Dermis blood vessel endothelial cell (primary cell): ENCODE measurements at regions not wholly inside any gene's neighbourhood (a gene's known extent, or its start where the extent isn't known, plus 50 kb on each side); places are given as distances from the start of the nearest gene placed in this dataset.
"Not testable (repeated sequence)": the region's sequence is repeated elsewhere in the genome, so short reads cannot be mapped to it uniquely, and the experiment has no call there.

Experiments
- DNase-seq: peaks from one replicate; pipeline ENCODE4 v3.0.0; 2010

DNA sequence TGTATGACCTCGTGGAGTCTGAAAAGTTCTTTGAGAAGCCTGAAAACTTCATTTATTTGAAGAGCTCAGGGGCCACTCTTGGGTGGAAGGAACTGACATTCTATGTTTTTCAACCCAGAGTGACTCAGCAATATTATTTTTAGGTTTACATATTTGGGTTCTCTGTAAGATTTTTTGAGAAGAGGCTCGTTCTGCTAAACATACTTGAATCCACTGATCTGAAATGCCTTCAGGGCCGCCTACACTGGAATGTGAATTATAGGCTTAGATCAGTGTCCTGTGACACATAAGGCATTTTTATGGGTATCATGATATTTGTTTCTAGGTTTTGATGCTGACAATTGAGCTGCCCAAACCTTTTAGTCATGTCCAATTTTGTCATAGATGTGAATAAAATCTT lies 86.2 kb downstream of the PSAT1 start:
- DNase-seq, result no peak

DNA sequence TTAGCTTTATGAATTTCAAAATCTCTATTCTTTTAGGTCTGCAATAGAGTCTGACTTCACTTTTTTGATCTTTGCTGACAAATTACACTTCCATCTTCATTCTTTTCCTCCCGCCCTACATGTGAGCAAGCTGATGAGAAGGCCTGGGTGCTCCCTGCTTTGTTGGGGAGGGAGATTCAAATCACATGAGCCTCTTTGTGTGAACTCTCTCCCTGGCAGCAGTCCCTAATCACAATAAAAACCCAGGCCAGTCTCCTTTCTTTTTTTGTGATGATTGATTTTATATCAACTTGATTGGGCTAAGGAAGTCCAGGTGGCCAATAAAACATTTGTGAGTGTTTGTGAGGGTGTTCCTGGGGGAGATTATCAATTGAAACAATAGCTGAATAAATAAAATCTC lies 89.4 kb downstream of the PSAT1 start:
- DNase-seq, result no peak

DNA sequence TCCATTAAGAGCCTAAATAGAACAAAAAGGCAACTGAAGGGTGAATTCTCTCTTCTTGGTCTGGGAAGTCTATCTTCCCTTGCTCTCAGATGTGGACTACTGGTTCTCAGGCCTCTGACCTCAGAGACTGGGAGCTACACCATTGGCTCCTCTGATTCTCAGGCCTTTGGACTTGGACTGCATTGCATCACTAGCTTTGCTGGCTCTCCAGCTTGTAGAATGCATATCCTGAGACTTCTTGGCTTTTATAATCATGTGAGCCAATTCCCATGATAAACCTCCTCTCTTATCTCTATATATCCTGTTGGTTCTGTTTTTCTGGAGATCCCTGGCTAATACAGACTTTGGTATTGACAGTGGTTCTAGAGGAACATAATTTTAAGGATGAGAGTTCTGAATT lies 89.8 kb downstream of the PSAT1 start:
- no peak for DNase-seq

DNA sequence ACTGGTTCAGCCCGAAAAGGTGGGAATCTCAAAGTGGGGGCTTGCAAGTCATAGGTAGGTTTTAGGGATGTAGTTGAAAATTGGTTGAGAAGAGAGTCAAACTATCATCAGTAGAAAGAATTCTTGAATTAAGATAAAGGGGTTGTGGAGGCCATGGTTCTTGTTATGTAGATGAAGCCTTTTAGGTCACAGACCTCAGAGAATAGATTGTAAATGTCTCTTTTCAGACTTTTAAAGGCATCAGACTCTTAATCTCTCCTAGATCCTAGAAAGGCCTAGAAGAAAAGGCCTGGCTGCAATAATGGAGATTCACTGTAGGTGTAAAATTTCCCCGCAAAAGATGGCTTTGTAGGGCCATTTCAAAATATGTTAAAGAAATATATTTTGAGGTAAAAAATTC lies 96.4 kb downstream of the PSAT1 start:
- DNase-seq, result no peak

DNA sequence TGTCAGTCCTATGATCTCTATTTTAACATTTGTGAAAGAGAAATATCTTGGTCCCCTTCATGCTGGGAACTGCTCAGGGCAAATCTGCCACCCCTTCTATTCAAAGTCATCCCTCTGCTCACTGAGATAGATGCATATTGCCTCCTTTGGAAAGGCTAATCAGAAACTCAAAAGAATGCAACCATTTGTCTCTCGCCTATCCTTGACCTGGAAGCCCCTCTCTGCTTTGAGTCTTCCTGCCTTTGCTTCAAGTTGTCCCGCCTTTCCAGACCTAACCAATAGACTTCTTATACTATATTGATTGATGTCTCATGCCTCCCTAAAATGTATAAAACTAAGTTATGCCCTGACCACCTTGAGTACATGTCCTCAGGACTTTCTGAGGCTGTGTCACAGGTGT lies 97.0 kb downstream of the PSAT1 start:
- DNase-seq, result no peak

DNA sequence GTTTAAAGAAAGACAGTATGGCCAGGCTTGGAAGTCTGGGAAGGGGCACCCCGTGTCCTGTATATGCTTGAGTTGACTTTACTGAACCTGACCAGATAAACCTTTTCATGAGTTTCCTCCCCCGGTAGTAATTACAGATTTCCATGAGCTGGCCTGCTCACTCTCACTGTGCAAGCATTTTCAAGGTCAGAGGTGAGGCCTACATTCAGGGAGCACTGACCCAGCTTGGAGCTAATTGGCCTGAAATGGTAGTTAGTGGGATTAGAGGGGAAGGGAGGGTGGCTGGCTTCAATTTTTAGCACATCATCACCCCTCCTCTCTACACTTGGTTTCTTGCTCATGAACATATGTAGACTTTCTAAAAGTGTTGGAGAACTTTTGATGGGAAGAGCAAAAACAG lies 99.2 kb downstream of the PSAT1 start:
- no peak for DNase-seq

DNA sequence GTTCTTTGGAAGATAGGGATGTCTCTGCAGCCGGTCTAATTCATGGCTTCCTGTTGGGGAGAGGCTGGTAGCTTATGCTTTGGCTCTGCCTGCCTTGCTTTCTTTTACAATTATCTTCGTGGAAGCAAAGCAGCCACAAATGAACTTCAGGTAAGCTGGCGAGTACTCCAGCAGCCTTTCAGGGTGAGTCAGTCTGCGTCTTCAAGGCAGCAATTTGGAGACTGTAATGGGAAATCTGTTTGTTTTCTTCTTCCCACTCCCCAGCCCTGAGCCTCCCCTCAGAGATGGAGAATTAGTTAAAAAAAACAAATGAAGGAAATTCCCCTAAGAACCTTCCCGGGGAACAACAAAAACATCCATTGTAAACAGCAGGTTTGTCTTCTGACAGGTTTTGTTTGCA lies 100.1 kb downstream of the PSAT1 start:
- DNase-seq, result no peak

DNA sequence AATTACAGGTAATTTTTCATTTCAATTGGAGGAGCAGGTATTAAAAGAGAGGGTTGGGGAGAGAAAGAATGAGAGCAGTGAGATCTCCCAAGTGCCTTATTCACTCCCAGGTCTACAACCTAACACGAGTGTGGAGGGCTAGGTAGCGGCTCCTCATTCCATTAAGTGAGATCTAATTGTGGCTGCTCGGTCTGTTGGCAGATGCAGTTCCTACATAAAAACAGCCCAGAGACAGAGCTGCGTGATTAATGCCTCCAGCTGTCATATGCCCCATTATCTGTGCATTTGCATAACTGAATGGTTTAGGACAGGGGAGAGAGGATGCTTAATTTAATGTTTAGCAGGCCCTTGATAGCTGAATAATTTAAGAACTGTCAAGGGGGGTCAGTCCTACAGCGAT lies 100.5 kb downstream of the PSAT1 start:
- no peak for DNase-seq

DNA sequence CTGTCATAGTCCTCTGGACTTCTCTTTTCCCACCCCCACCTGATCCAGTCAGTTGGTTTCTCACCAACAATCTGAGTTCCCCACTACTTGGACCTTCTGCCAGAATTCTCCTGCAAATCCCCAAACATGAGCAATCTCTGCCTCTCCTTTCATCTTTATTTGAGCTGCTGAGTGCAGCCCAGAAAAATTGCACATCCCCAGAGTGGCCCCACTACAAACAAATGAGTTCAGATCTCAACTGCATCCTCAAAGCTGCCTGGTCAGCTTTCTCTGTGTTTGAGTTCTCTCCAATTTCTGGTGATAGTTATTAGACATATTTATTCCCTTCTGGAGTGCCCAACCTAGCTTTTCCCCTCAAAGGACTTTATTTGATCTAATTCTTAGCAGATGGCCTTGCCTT lies 102.2 kb downstream of the PSAT1 start:
- no peak for DNase-seq

DNA sequence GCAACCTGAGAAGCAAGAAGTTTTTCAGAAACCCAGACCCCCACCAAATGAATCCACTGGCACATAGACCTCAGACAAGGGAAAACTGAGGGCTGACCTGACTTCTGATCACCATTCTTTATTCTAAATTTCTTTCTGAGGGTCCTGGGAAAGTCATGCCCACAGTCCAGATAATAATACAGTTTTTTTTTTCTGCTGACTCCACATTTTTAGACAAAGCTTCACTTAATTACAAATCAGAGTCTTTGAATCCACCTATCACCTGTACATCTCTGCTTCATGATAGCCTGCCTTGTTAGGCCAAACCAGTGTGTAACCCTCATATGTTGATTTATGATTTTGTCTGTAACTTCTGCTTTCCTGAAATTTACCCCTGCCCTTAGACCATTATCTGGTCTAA lies 103.6 kb downstream of the PSAT1 start:
- no peak for DNase-seq

DNA sequence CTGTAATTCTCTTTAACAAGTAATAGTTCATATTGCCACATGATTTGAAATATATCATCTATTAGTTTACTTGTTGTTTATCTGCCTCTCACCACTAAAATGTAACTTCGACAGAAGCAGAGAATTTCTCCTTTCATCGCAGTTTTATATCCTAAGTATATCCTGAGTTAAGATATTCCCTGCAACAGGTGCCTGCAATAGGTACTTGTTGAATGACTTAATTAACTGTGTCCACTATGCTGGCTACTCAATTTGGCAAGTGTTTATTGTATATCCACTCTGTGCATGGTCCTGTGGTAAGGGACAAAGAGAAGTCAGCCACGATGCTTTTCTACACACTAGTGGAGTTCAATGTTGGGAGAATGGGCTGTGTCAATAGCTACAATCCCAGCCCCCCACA lies 108.5 kb downstream of the PSAT1 start:
- no peak for DNase-seq

DNA sequence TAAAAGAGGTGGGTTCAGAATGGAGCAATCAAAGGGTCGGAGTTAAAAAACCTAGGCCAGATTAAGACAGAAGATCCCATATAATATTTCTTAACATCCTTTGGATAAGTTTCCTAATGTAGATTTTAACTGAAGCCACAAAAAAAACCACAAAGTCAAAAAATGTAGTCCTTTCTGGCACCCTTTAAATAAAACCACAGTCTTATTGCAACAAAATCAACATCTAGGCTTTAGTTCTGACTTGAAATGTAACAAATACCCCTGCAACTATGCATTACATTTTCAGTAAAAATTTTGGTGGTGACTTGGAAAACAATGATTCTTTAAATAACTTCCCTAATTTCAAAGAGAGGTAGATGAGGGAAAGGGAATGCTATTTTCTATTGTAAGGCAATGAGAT lies 109.2 kb downstream of the PSAT1 start:
- no peak for DNase-seq

DNA sequence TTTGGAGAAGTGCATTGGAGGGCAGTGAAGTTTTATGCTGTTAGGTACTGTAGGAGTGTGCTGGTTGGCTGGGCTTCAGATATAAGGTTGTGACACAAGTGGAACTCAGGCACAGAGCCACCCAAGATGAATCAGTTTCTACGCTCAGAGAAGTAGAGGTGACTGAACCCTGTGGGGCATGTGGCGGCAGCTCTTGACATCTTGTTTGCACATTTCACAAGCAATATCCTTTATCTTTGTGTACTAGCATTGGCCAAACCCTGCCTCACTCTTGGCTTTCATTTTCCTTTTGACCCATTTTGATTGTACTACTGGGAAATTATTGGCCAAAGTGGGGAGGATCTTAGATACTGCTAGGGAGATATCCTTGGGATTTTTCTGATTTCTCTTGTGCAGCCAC lies 110.0 kb downstream of the PSAT1 start:
- no peak for DNase-seq

DNA sequence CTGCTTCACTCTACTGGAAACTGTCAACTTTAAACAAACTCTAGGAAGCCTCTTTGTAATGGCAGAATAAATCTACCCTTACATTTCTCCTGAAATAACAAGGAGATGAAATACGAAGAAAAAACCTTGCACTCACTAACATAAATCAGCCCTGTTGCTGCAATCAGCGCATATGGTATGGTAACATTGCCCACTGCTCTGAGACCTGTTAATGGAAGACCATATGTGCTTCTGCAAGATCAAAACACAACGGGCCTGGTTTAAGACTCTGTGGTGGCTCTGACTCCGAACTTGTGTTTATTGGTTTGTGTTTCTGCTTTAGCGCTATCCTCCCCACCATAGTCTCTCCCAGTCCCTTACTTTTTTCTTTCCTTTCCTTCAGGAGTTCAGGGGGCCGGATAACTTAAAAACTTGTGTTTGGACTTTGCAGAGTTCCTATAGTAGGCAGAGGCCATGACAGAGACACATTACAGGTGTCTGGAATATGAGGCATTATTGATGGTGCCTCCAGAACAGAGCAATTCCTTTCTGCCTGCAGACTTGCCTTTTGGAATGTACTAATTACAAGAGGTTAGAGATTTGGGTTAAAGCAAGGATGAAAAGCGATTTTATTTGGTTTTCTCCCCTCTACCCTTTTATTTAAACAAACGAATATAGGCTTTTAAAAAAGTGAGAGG lies 110.8 kb downstream of the PSAT1 start:
- no peak for DNase-seq

DNA sequence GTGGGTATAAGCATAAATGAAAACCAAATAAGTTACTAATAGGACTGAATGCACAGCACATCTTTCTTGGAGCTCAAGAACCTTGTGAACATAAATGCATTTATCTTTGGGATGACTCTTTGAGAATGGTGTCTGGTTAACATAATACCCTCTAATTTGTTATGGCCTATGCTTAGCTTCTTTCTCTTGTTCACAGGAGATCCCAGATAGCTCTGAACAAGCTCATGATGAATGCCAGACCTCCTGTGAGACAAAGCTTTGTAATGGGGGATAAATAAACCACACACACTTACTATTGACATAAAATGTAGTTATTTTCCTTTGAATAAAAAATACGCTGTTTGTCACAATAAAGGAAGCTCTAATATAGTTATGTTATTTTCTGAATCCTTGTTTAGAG lies 111.5 kb downstream of the PSAT1 start:
- DNase-seq, result no peak

DNA sequence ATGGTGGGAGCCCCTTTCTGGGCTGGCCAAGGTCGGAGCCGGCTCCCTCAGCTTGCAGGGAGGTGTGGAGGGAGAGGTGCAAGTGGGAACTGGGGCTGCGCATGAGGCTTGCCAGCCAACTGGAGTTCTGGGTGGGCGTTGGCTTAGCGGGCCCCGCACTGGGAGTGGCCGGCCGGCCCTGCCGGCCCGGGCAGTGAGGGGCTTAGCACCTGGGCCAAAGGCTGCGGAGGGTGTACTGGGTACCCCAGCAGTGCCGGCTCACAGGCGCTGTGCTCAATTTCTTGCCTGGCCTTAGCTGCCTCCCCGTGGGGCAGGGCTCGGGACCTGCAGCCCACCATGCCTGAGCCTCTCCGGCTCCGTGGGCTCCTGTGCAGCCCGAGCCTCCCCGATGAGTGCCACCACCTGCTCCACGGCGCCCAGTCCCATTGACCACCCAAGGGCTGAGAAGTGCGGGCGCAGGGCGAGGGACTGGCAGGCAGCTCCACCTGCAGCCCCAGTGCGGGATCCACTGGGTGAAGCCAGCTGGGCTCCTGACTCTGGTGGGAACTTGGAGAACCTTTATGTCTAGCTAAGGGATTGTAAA lies 113.1 kb downstream of the PSAT1 start:
- not testable (repeated sequence) for DNase-seq

DNA sequence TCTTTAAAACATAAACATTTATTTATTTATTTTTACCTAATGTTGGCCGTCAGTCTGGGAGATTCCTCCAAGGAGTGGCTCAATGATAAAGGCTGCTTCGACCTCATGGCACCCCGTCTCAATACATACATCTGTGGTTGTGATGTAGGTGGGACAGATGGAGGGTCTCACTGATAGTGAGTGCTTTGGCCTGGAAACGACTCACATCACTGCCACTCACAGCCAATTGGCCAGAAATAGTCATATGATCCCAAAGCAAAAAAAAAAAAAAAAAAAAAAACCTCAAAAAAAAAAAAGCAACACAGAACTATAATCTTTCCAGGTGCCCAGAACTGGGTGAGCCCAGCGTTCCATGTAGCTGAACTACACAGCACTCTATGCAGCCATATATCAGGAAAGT lies 125.4 kb downstream of the PSAT1 start:
- DNase-seq, result no peak

DNA sequence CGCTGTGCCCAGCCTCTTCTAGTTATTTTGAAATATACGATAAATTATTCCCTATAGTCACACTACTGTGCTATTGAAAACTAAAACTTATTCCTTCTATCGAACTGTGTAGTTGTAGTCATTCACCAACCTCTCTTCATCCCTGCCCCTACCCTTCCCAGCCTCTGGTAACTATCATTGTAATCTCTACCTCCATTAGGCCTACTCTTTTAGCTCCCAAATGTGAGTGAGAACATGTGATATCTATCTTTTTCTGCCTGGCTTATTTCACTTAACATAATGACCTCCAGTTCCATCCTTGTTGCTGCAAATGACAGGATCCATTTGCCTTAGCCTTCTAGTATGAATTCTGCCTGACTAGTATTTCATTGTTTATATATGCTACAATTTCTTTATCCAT lies 127.4 kb downstream of the PSAT1 start:
- DNase-seq, result no peak

DNA sequence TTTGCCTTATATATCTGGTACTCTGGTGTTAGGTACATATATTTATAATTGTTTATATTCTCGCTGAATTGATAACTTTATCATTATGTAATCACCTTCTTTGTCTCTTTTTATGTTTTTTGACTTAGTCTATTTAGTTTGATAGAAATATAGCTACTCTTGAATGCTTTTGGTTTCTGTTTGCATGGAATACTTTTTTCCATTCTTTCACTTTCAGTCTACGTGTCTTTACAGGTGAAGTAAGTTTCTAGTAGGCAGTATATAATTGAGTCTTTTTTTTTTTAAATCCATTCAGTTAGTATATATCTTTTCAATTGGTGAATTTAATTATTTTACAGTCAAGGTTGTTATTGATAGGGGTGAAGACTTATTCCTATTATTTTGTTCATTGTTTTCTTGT lies 131.7 kb downstream of the PSAT1 start:
- DNase-seq, result no peak

DNA sequence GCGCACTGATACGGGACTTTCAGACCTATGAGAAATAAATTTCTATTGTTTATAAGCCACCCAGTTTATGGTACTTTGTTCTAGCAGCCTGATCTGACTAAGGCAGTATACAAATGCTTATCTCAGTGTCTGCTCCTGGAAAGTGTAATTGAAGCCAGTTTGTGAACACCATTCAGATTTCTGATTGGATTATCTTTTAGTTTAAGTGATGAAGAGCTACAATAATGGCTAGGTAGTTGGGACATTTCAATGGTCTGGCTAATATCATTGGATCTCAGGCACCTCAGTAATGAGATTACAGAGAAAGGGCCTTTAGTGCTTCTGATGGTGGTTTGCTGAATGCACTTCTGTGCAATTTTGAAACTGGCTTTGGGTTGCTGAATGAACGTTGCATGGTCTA lies 133.5 kb downstream of the PSAT1 start:
- no peak for DNase-seq

DNA sequence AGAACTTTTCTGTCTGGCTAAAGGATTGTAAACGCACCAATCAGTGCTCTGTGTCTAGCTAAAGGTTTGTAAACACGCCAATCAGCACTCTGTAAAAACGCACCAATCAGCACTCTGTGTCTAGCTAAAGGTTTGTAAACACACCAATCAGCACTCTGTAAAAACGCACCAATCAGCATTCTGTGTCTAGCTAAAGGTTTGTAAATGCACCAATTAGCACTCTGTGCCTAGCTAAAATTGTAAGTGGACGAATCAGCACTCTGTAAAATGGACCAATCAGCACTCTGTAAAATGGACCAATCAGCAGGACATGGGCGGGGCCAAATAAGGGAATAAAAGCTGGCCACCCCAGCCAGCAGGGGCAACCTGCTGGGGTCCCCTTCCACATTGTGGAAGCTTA lies 134.1 kb downstream of the PSAT1 start:
- not testable (repeated sequence) for DNase-seq

DNA sequence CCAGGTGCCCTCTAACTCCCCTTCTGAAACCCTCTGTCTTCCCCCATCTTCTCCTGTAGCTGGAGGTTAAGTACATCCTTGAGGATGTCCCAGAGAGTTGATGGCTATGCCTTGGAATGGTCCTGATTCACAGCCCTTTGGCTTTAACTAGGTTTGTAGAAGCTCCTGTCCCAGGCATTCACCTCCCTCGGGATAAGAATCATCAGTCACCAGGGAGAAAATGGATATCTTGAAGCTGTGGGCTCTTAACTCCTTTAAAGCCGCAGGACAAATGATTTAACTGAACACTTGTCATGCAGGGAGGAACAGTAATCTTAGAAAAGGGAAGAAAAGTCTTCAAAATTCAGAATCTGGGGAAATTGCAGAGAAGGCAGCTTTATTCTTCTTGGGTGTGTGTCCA lies 139.9 kb downstream of the PSAT1 start:
- no peak for DNase-seq

DNA sequence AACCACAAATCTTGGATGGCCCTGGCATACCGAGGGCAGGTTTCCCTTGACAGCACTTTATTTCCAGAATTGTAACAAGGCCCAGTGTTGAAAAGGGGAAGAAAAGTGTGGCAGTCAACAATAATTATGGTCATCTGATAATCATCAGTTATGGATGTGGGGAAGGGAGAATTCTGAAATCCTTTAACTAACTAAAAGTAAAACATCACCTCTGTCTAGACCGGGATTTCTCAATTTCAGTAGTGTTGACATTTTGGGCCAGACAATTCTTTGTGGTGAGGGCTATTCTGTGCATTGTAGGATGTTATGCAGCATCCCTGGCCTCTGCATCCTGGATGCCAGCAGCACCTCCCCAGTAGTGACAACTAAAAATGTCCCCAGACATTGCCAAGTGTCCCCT lies 140.4 kb downstream of the PSAT1 start:
- DNase-seq, result no peak

DNA sequence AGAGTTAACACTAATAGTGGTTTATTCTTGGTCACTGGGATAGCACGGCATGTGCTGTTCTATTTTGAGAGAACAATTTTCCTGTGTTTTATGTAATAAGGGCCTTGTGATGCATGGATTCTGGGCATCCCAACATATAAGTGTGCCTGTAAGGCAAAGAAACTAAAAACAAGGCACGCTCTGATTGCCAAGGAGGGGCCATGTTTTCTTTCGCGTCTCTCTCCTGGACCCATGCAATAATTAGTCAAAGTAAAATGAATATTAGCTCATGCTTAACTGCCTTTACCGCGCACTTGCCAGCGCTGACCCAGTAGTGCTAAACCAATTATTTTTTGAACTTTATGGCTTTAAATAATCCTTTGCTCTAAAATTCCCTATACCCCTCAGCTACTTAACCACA lies 140.9 kb downstream of the PSAT1 start:
- DNase-seq, result no peak

DNA sequence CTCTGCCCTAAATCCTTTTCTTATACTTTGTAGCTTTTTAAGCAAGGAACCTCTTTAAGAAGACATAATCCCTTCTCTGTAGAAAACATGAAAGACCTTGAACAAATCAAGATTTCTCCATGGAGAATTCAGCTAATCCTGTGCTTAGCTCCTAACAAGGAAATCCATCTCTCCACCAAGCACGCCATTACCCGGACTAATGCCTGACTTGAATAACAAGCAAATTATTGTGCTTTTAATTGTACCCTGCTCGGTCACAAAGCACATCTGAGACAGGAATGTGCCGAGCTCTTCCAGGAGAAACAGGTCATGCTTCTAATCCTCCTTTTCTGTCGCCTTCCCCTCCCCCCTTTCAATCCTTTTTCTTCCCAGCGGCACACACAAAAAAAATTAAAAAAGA lies 141.3 kb downstream of the PSAT1 start:
- no peak for DNase-seq
